ENCODE measurements at regions not wholly inside any gene's neighbourhood (a gene's known extent, or its start where the extent isn't known, plus 50 kb on each side); places are given as distances from the start of the nearest gene placed in this dataset.

DNA sequence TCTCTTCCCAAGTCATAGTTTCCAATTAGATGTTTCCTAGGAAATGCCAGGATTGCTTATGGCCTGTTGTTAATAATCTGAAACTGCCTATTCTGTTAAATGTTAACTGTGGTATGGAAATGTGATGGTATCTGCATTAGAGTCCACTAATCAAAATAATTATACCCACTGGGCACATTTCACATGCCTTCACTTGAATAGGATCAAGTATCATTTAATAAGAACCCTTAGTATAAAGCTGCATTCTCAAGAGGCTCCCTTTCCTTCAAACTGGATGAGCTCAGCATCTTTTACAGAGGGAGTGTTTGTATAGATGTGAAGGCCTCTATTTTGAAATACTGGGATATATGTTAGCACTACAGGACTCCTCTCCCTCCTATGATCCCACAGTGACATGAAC is 477.2 kb upstream of the VRK2 start:
- TF ChIP-seq, protein P1, sequence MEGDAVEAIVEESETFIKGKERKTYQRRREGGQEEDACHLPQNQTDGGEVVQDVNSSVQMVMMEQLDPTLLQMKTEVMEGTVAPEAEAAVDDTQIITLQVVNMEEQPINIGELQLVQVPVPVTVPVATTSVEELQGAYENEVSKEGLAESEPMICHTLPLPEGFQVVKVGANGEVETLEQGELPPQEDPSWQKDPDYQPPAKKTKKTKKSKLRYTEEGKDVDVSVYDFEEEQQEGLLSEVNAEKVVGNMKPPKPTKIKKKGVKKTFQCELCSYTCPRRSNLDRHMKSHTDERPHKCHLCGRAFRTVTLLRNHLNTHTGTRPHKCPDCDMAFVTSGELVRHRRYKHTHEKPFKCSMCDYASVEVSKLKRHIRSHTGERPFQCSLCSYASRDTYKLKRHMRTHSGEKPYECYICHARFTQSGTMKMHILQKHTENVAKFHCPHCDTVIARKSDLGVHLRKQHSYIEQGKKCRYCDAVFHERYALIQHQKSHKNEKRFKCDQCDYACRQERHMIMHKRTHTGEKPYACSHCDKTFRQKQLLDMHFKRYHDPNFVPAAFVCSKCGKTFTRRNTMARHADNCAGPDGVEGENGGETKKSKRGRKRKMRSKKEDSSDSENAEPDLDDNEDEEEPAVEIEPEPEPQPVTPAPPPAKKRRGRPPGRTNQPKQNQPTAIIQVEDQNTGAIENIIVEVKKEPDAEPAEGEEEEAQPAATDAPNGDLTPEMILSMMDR (conservative IDR thresholded peaks at IDR 0.05; ENCODE audit: low read length) = no peak
- no peak for TF ChIP-seq EZH2phosphoT487 (IDR thresholded peaks at IDR 0.05; ENCODE audit: borderline replicate concordance)
